ENCODE measurements at regions not wholly inside any gene's neighbourhood (a gene's known extent, or its start where the extent isn't known, plus 50 kb on each side); places are given as distances from the start of the nearest gene placed in this dataset.

DNA sequence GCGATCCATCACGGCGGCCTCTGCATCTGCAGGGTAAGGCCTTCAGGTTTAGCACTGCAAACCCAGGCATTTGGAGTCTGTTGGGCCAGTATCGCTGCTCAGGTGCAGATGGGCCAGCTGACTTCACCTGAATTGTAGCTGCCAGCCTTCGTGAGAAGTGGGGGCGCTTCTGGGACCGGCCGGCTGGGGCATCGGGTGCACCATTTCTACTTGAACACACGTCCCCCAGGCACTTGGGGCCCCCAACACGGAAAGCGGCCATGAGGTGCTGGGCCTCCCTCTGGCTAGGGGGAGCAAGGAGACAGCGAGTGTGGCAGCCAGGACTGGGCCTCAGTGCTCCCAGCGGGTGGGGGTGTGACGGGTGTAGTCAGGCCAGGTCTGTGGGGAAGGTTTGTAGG lies 767.6 kb downstream of the KCNJ18 start (continued):
- TF ChIP-seq, protein P1, sequence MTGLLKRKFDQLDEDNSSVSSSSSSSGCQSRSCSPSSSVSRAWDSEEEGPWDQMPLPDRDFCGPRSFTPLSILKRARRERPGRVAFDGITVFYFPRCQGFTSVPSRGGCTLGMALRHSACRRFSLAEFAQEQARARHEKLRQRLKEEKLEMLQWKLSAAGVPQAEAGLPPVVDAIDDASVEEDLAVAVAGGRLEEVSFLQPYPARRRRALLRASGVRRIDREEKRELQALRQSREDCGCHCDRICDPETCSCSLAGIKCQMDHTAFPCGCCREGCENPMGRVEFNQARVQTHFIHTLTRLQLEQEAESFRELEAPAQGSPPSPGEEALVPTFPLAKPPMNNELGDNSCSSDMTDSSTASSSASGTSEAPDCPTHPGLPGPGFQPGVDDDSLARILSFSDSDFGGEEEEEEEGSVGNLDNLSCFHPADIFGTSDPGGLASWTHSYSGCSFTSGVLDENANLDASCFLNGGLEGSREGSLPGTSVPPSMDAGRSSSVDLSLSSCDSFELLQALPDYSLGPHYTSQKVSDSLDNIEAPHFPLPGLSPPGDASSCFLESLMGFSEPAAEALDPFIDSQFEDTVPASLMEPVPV (CRISPR knock-in tag; IDR thresholded peaks at IDR 0.05), result no peak
- no peak for TF ChIP-seq ZNF556 (CRISPR knock-in tag; IDR thresholded peaks at IDR 0.05; ENCODE audit: borderline replicate concordance)

GRCh38 chr17:22460461-22461063 lies 768.2 kb downstream of the KCNJ18 start:
- H2AFZ ChIP-seq (ENCODE audit: low read length), result no peak overlapping the region
- no TSS peak for BruUV-seq (replicated peaks)
- ChIA-PET POLR2A (no interaction called here), CTCF (ENCODE audit: low intra/inter-chr PET ratio, low total read pairs) (no interaction called here)
- DNase-seq (ENCODE audit: low spot score) (no peak), FAIRE-seq (no peak), ATAC-seq (no peak)
- intact Hi-C loops (cut with micrococcal nuclease; ENCODE audit: unreplicated experiment) (no loop called here), in situ Hi-C loops (cut with HindIII; ENCODE audit: extremely low pct_ligation_motif_present, low pct_unique_long_range_greater_than_20kb) (loop anchor here (25.0 kb wide), 2 partner anchors 98 to 102 kb away; no protein-coding TSS in a partner anchor)
- no peaks in the 10 kb centered on the region for H3K4me1 ChIP-seq (ENCODE audit: insufficient read depth, low read length)
- no peak overlapping the region for H3K9ac ChIP-seq (ENCODE audit: insufficient read depth, low read depth, low read length)
- H3K27me3 ChIP-seq (ENCODE audit: control insufficient read depth in 1 of 2, insufficient read depth in 2 of 2, low read length in 2 of 2), result no peaks in the 10 kb centered on the region; a peak in 1 of 5 replicates
- no peak overlapping the region for H3K27ac ChIP-seq (ENCODE audit: extremely low read length, insufficient read depth, low read length)
- H3K9me3 ChIP-seq (ENCODE audit: low read length), result no peaks in the 10 kb centered on the region
- no peak overlapping the region for H3K4me2 ChIP-seq (ENCODE audit: low read depth, low read length)
- no peaks in the 10 kb centered on the region for H3K79me2 ChIP-seq (ENCODE audit: insufficient read depth, low read length)
- H3K36me3 ChIP-seq (replicated peaks in 1 of 2; ENCODE audit: control insufficient read depth in 1 of 2, insufficient read depth in 2 of 2, low read length in 2 of 2), result no peaks in the 10 kb centered on the region
- TF ChIP-seq ZNF530 (CRISPR knock-in tag; IDR thresholded peaks at IDR 0.05; ENCODE audit: low read depth) (no peak), ZNF274 (CRISPR knock-in tag; IDR thresholded peaks at IDR 0.05) (no peak), CBFB (CRISPR knock-in tag; IDR thresholded peaks at IDR 0.05) (no peak), ELF3 (CRISPR knock-in tag; IDR thresholded peaks at IDR 0.05) (no peak), RBM39 (IDR thresholded peaks at IDR 0.05; ENCODE audit: low read depth, low read length, poor library complexity, severe bottlenecking) (no peak), ZNF615 (CRISPR knock-in tag; IDR thresholded peaks at IDR 0.05; ENCODE audit: borderline replicate concordance) (no peak), ZNF3 (CRISPR knock-in tag; IDR thresholded peaks at IDR 0.05) (no peak), SP1 (IDR thresholded peaks at IDR 0.05) (no peak), SP1 (CRISPR knock-in tag; IDR thresholded peaks at IDR 0.05) (no peak)
- WGBS (ENCODE audit: low lambda C conversion rate), result no CpG with 5 or more reads among the region's 6 CpGs
- H4K20me1 ChIP-seq (ENCODE audit: insufficient read depth, low read length), result no peaks in the 10 kb centered on the region
- no peak overlapping the region for H3K4me3 ChIP-seq (replicated peaks in 1 of 3; ENCODE audit: insufficient read depth in 1 of 3, low read depth in 2 of 3, low read length in 3 of 3)
